ENCODE measurements at regions not wholly inside any gene's neighbourhood (a gene's known extent, or its start where the extent isn't known, plus 50 kb on each side); places are given as distances from the start of the nearest gene placed in this dataset.
A peak's percentile ranks its signal among the peaks of the same experiment; 100 is the strongest.

GRCh38 chr2:8623576-8623957, 58.3 kb upstream of the ID2 start (continued):
- TF ChIP-seq, protein P1, sequence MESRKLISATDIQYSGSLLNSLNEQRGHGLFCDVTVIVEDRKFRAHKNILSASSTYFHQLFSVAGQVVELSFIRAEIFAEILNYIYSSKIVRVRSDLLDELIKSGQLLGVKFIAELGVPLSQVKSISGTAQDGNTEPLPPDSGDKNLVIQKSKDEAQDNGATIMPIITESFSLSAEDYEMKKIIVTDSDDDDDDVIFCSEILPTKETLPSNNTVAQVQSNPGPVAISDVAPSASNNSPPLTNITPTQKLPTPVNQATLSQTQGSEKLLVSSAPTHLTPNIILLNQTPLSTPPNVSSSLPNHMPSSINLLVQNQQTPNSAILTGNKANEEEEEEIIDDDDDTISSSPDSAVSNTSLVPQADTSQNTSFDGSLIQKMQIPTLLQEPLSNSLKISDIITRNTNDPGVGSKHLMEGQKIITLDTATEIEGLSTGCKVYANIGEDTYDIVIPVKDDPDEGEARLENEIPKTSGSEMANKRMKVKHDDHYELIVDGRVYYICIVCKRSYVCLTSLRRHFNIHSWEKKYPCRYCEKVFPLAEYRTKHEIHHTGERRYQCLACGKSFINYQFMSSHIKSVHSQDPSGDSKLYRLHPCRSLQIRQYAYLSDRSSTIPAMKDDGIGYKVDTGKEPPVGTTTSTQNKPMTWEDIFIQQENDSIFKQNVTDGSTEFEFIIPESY (IDR thresholded peaks at IDR 0.05): no peak
- TF ChIP-seq EGR1 (IDR thresholded peaks at IDR 0.05; ENCODE audit: low read depth in 2 of 2) (no peak), GABPA (IDR thresholded peaks at IDR 0.05 in 1 of 2, conservative IDR thresholded peaks at IDR 0.05 in 1 of 2) (no peak), NR2F2 (IDR thresholded peaks at IDR 0.05) (no peak), YY1 (IDR thresholded peaks at IDR 0.05) (no peak), RAD21 (IDR thresholded peaks at IDR 0.05) (no peak), FOXA1 (IDR thresholded peaks at IDR 0.05) (no peak), SP1 (IDR thresholded peaks at IDR 0.05) (no peak), JUND (IDR thresholded peaks at IDR 0.05) (no peak)
- TF ChIP-seq, protein P2, sequence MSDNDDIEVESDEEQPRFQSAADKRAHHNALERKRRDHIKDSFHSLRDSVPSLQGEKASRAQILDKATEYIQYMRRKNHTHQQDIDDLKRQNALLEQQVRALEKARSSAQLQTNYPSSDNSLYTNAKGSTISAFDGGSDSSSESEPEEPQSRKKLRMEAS (IDR thresholded peaks at IDR 0.05): no peak

GRCh38 chr2:8623958-8624591, 57.8 kb upstream of the ID2 start:
- TF ChIP-seq RAD21 (IDR thresholded peaks at IDR 0.05) (peak in 1 of 2 donors; percentile 7), GABPA (IDR thresholded peaks at IDR 0.05 in 1 of 2, conservative IDR thresholded peaks at IDR 0.05 in 1 of 2) (no peak), RXRA (IDR thresholded peaks at IDR 0.05) (peak in 1 of 2 donors; percentile 60), HNF4A (conservative IDR thresholded peaks at IDR 0.05) (peak in 1 of 2 donors; percentile 62), YY1 (IDR thresholded peaks at IDR 0.05) (peak; percentile 20), SP1 (IDR thresholded peaks at IDR 0.05) (no peak), FOXA2 (IDR thresholded peaks at IDR 0.05) (no peak), NR2F2 (IDR thresholded peaks at IDR 0.05) (no peak), TAF1 (conservative IDR thresholded peaks at IDR 0.05) (no peak), EGR1 (IDR thresholded peaks at IDR 0.05; ENCODE audit: low read depth in 2 of 2) (no peak), HNF4G (IDR thresholded peaks at IDR 0.05) (no peak), FOXA1 (IDR thresholded peaks at IDR 0.05) (no peak), CTCF (IDR thresholded peaks at IDR 0.05; ENCODE audit: low read depth, low read length, missing input control) (no peak), JUND (IDR thresholded peaks at IDR 0.05) (no peak)
- TF ChIP-seq, protein P3, sequence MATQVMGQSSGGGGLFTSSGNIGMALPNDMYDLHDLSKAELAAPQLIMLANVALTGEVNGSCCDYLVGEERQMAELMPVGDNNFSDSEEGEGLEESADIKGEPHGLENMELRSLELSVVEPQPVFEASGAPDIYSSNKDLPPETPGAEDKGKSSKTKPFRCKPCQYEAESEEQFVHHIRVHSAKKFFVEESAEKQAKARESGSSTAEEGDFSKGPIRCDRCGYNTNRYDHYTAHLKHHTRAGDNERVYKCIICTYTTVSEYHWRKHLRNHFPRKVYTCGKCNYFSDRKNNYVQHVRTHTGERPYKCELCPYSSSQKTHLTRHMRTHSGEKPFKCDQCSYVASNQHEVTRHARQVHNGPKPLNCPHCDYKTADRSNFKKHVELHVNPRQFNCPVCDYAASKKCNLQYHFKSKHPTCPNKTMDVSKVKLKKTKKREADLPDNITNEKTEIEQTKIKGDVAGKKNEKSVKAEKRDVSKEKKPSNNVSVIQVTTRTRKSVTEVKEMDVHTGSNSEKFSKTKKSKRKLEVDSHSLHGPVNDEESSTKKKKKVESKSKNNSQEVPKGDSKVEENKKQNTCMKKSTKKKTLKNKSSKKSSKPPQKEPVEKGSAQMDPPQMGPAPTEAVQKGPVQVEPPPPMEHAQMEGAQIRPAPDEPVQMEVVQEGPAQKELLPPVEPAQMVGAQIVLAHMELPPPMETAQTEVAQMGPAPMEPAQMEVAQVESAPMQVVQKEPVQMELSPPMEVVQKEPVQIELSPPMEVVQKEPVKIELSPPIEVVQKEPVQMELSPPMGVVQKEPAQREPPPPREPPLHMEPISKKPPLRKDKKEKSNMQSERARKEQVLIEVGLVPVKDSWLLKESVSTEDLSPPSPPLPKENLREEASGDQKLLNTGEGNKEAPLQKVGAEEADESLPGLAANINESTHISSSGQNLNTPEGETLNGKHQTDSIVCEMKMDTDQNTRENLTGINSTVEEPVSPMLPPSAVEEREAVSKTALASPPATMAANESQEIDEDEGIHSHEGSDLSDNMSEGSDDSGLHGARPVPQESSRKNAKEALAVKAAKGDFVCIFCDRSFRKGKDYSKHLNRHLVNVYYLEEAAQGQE (IDR thresholded peaks at IDR 0.05): no peak
- TF ChIP-seq, protein P1 (IDR thresholded peaks at IDR 0.05): no peak
- TF ChIP-seq, protein P2 (IDR thresholded peaks at IDR 0.05): peak; percentile 24
- TF ChIP-seq, protein P4, sequence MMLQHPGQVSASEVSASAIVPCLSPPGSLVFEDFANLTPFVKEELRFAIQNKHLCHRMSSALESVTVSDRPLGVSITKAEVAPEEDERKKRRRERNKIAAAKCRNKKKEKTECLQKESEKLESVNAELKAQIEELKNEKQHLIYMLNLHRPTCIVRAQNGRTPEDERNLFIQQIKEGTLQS (IDR thresholded peaks at IDR 0.05): no peak
- Histone ChIP-seq H3K4me3 (ENCODE audit: low read depth in 1 of 3, low read length in 3 of 3) (no peak overlapping the region), H3K36me3 (ENCODE audit: control insufficient read depth in 4 of 4, insufficient read depth in 3 of 4, low read depth in 1 of 4, low read length in 3 of 4) (no peaks in the 10 kb centered on the region), H3K9ac (ENCODE audit: low read depth in 1 of 2, low read length in 2 of 2) (no peak overlapping the region), H3K4me1 (ENCODE audit: control insufficient read depth in 4 of 4, insufficient read depth in 4 of 4, low read length in 3 of 4) (peaks cover 14 to 39% (median 34%) of the 10 kb centered on the region in 4 donors), H3K27me3 (ENCODE audit: control insufficient read depth in 4 of 4, insufficient read depth in 4 of 4, low read length in 3 of 4) (no peaks in the 10 kb centered on the region), H3K9me3 (ENCODE audit: control insufficient read depth in 4 of 4, low read length in 3 of 4) (no peaks in the 10 kb centered on the region), H3K27ac (ENCODE audit: low read depth in 1 of 2, low read length in 2 of 2) (peak overlapping the region; percentile 3 to 59)
- 55% methylated on average over 11 of the region's 11 CpGs for WGBS
- no peak for DNase-seq (ENCODE audit: low spot score)
